MCF 10A (cell line): ENCODE measurements at regions not wholly inside any gene's neighbourhood (a gene's known extent, or its start where the extent isn't known, plus 50 kb on each side); places are given as distances from the start of the nearest gene placed in this dataset.

ENCODE experiments used
- BruUV-seq: library from RNA; stranded (reverse); fragments of 400-500 nt; replicated peaks from 2 replicates; lab custom pipeline; 2021; lab: Mats Ljungman, UMichigan
- CTCF ChIA-PET: fragments of 300-600 bp; sonication (Branson Sonifier 250); formaldehyde crosslinking; extraction: SDS; loops from one replicate; lab custom pipeline; 2021; ENCODE audit warnings: antibody characterized with exemption, inconsistent platforms; lab: Yijun Ruan, JAX
- POLR2A ChIA-PET: fragments of 300-600, 350-650 bp; sonication (Branson Sonifier 250); formaldehyde crosslinking; extraction: SDS; loops from one replicate; lab custom pipeline; 2020; ENCODE audit warnings: antibody characterized with exemption, inconsistent platforms; lab: Yijun Ruan, JAX
- DNase-seq: peaks from one replicate; pipeline ENCODE4 v3.0.0-alpha.2; 2018; ENCODE audit not compliant: unreplicated experiment
- H3K27ac Mint-ChIP-seq: one replicate; pipeline ENCODE4 v1.8.0; 2022; ENCODE audit warnings: mild to moderate bottlenecking, low read depth, mixed read lengths; ENCODE audit not compliant: unreplicated experiment
- H3K27me3 Mint-ChIP-seq: one replicate; pipeline ENCODE4 v1.8.0; 2022; ENCODE audit warnings: mixed read lengths; ENCODE audit not compliant: insufficient read depth, unreplicated experiment
- H3K36me3 Mint-ChIP-seq: one replicate; pipeline ENCODE4 v1.8.0; 2022; ENCODE audit warnings: mild to moderate bottlenecking, moderate library complexity, mixed read lengths; ENCODE audit not compliant: insufficient read depth, unreplicated experiment
- H3K4me1 Mint-ChIP-seq: one replicate; pipeline ENCODE4 v1.8.0; 2022; ENCODE audit warnings: mixed read lengths; ENCODE audit not compliant: insufficient read depth, unreplicated experiment
- H3K4me3 Mint-ChIP-seq: one replicate; pipeline ENCODE4 v1.8.0; 2022; ENCODE audit warnings: mild to moderate bottlenecking, moderate library complexity, mixed read lengths; ENCODE audit not compliant: unreplicated experiment
- H3K9me3 Mint-ChIP-seq: one replicate; pipeline ENCODE4 v1.8.0; 2022; ENCODE audit warnings: mixed read lengths; ENCODE audit not compliant: unreplicated experiment
- CTCF ChIP-seq: fragments of 200-600 bp; IDR thresholded peaks from one replicate; pipeline ENCODE4 v1.8.0; 2022; ENCODE audit warnings: antibody characterized with exemption, mild to moderate bottlenecking; ENCODE audit not compliant: unreplicated experiment
- intact Hi-C: fragments of 100-400 bp; cut with micrococcal nuclease; formaldehyde crosslinking; loops from 2 replicates; pipeline ENCODE4 v1.14.1; 2022

- ChIA-PET CTCF (no interaction called here), POLR2A (no interaction called here)
- intact Hi-C loops = no loop called here
- Mint-ChIP-seq H3K36me3 (no peaks in the 10 kb centered on the region), H3K4me1 (no peaks in the 10 kb centered on the region), H3K9me3 (peaks cover 64% of the 10 kb centered on the region), H3K27ac (no peak overlapping the region), H3K27me3 (no peaks in the 10 kb centered on the region), H3K4me3 (no peak overlapping the region)
- no peak for DNase-seq
- TF ChIP-seq CTCF = no peak
- BruUV-seq = no TSS peak
Observed at GRCh38 chr22:49276567-49276966, 551.1 kb downstream of the BRD1 start.

GRCh38 chr22:49274754-49275380 lies 552.8 kb downstream of the BRD1 start:
- DNase-seq = no peak
- intact Hi-C loops = no loop called here
- Mint-ChIP-seq H3K4me1 (no peaks in the 10 kb centered on the region), H3K27ac (no peak overlapping the region), H3K27me3 (no peaks in the 10 kb centered on the region), H3K4me3 (no peak overlapping the region), H3K9me3 (peaks cover 48% of the 10 kb centered on the region), H3K36me3 (no peaks in the 10 kb centered on the region)
- ChIA-PET CTCF (no interaction called here), POLR2A (no interaction called here)
- BruUV-seq = no TSS peak
- TF ChIP-seq CTCF = no peak

- BruUV-seq = no TSS peak
- H3K36me3 Mint-ChIP-seq = no peaks in the 10 kb centered on the region
- ChIA-PET CTCF (no interaction called here), POLR2A (no interaction called here)
- no peak for TF ChIP-seq CTCF
- H3K9me3 Mint-ChIP-seq = peaks cover 35% of the 10 kb centered on the region
- intact Hi-C loops = no loop called here
- no peak overlapping the region for H3K4me3 Mint-ChIP-seq
- no peak overlapping the region for H3K27ac Mint-ChIP-seq
- no peak for DNase-seq
- H3K4me1 Mint-ChIP-seq = no peaks in the 10 kb centered on the region
- H3K27me3 Mint-ChIP-seq = no peaks in the 10 kb centered on the region
Observed at GRCh38 chr22:49272546-49273125, 555.0 kb downstream of the BRD1 start.

- intact Hi-C loops = no loop called here
- ChIA-PET POLR2A (no interaction called here), CTCF (no interaction called here)
- H3K4me1 Mint-ChIP-seq = no peaks in the 10 kb centered on the region
- TF ChIP-seq CTCF = no peak
- BruUV-seq = no TSS peak
- no peak overlapping the region for H3K4me3 Mint-ChIP-seq
- no peaks in the 10 kb centered on the region for H3K36me3 Mint-ChIP-seq
- no peaks in the 10 kb centered on the region for H3K27me3 Mint-ChIP-seq
- H3K27ac Mint-ChIP-seq = no peak overlapping the region
- DNase-seq = no peak
- peaks cover 35% of the 10 kb centered on the region for H3K9me3 Mint-ChIP-seq
Observed at GRCh38 chr22:49271831-49272230, 555.8 kb downstream of the BRD1 start.
